MM.1S (cell line): ENCODE measurements at regions not wholly inside any gene's neighbourhood (a gene's known extent, or its start where the extent isn't known, plus 50 kb on each side); places are given as distances from the start of the nearest gene placed in this dataset.

Source experiments
- CTCF ChIP-seq: fragments of 300-600 bp; sonication (generic); IDR thresholded peaks from 2 replicates; pipeline ENCODE4 v1.5.1; 2016; ENCODE audit warnings: antibody characterized with exemption, low read length, mixed read lengths
- EZH2phosphoT487 ChIP-seq: fragments of 300-600 bp; sonication (generic); IDR thresholded peaks from 2 replicates; pipeline ENCODE4 v1.6.1; 2018; ENCODE audit warnings: antibody characterized with exemption, low read length

GRCh38 chr10:107340326-107340725, 175.8 kb upstream of the SORCS1 start:
- TF ChIP-seq EZH2phosphoT487, result no peak
- no peak for TF ChIP-seq CTCF
